ENCODE measurements at regions not wholly inside any gene's neighbourhood (a gene's known extent, or its start where the extent isn't known, plus 50 kb on each side); places are given as distances from the start of the nearest gene placed in this dataset.

GRCh38 chr2:133947057-133947456, 306.8 kb upstream of the MGAT5 start:
- no peak overlapping the region for H2AFZ ChIP-seq (ENCODE audit: low read length)
- H4K8ac ChIP-seq (ENCODE audit: extremely low read depth, insufficient read depth, low read length): no peak overlapping the region
- no peak overlapping the region for H2BK15ac ChIP-seq (ENCODE audit: low read length)
- ChIA-PET CTCF (ENCODE audit: partially characterized antibody) (interaction anchor here (0.9 kb wide), 1 partner anchor 10 kb away, joined by 3 read pairs; no protein-coding TSS in a partner anchor), POLR2A (ENCODE audit: partially characterized antibody) (no interaction called here)
- no peak overlapping the region for H4K5ac ChIP-seq (ENCODE audit: insufficient read length, low read depth, low read length)
- no peak overlapping the region for H2AK5ac ChIP-seq (ENCODE audit: low read depth, low read length)
- no peak overlapping the region for H3K4me2 ChIP-seq (ENCODE audit: insufficient read depth in 1 of 2, low read depth in 2 of 2, low read length in 2 of 2)
- TF ChIP-seq BCL11A (IDR thresholded peaks at IDR 0.05; ENCODE audit: low read depth in 2 of 2, low read length in 2 of 2) (no peak), RAD21 (IDR thresholded peaks at IDR 0.05 in 1 of 2, conservative IDR thresholded peaks at IDR 0.05 in 1 of 2; ENCODE audit: low read depth in 2 of 2, low read length in 2 of 2) (no peak), POLR2A (IDR thresholded peaks at IDR 0.05; ENCODE audit: control extremely low read depth in 1 of 2, low read depth in 2 of 2, low read length in 2 of 2) (no peak), SIN3A (conservative IDR thresholded peaks at IDR 0.05 in 1 of 2, IDR thresholded peaks at IDR 0.05 in 1 of 2; ENCODE audit: low read depth in 1 of 2, low read length in 2 of 2) (no peak), E2F6 (IDR thresholded peaks at IDR 0.05) (no peak), RNF2 (IDR thresholded peaks at IDR 0.05; ENCODE audit: borderline replicate concordance, low read depth, low read length, missing control alignments, poor library complexity, severe bottlenecking) (no peak)
- no peak overlapping the region for H2BK5ac ChIP-seq (ENCODE audit: low read depth, low read length)
- no peaks in the 10 kb centered on the region for H3K79me2 ChIP-seq (ENCODE audit: control insufficient read depth in 1 of 2, insufficient read depth in 2 of 2, low read length in 2 of 2)
- no peak overlapping the region for H3K56ac ChIP-seq (replicated peaks; ENCODE audit: insufficient read length, low read depth, low read length)
- H2BK120ac ChIP-seq (replicated peaks; ENCODE audit: low read depth, low read length): no peak overlapping the region
- H3K14ac ChIP-seq (ENCODE audit: insufficient read length): no peak overlapping the region
- H3K4me3 ChIP-seq (ENCODE audit: extremely low read depth in 1 of 4, insufficient read depth in 2 of 4, low read depth in 3 of 4, low read length in 4 of 4): no peak overlapping the region
- no peak overlapping the region for H4K91ac ChIP-seq (replicated peaks; ENCODE audit: insufficient read length, low read length)
- WGBS, 2 experiments (ENCODE audit: extremely low coverage in 1 of 2, insufficient coverage in 1 of 2, insufficient read length in 1 of 2, insufficient replicate concordance in 2 of 2, low coverage in 1 of 2, low lambda C conversion rate in 2 of 2, missing lambda C conversion rate in 1 of 2): 79% methylated on average over 1 of the region's 1 CpG; no CpG with 5 or more reads in 1 of the 2 experiments
- no peaks in the 10 kb centered on the region for H3K4me1 ChIP-seq (replicated peaks in 1 of 4; ENCODE audit: control insufficient read depth in 3 of 4, insufficient read depth in 4 of 4, low read length in 3 of 4)
- FAIRE-seq (no peak), DNase-seq (ENCODE audit: low read depth in 1 of 2, low spot score in 2 of 2) (no peak)
- H3K23me2 ChIP-seq (ENCODE audit: low read depth, low read length): no peaks in the 10 kb centered on the region
- H3K27me3 ChIP-seq (replicated peaks in 1 of 4; ENCODE audit: control insufficient read depth in 3 of 4, extremely low read depth in 1 of 4, insufficient read depth in 3 of 4, low read length in 3 of 4): no peaks in the 10 kb centered on the region
- no peak overlapping the region for H3K23ac ChIP-seq (ENCODE audit: insufficient read length)
- no peak overlapping the region for H3K27ac ChIP-seq (ENCODE audit: low read depth, low read length)
- no peak overlapping the region for H2BK20ac ChIP-seq (ENCODE audit: low read length)
- no peak overlapping the region for H2BK12ac ChIP-seq (ENCODE audit: low read depth, low read length)
- no peaks in the 10 kb centered on the region; a peak in 1 of 4 replicates for H3K9me3 ChIP-seq (ENCODE audit: insufficient read depth in 2 of 2, low read depth in 1 of 2, low read length in 1 of 2)
- H3K79me1 ChIP-seq (ENCODE audit: low read depth, low read length): no peaks in the 10 kb centered on the region
- no peak overlapping the region for H3K18ac ChIP-seq (ENCODE audit: extremely low read depth, low read length)
- no peak overlapping the region for H3K9ac ChIP-seq (replicated peaks in 1 of 4; ENCODE audit: extremely low read depth in 1 of 4, low read depth in 3 of 4, low read length in 3 of 4)
- no peak overlapping the region for H3K4ac ChIP-seq (replicated peaks; ENCODE audit: insufficient read length, low read depth, low read length)
- H4K20me1 ChIP-seq (replicated peaks in 1 of 2; ENCODE audit: control insufficient read depth in 1 of 2, insufficient read depth in 2 of 2, low read length in 2 of 2): no peaks in the 10 kb centered on the region
- no peaks in the 10 kb centered on the region for H3K36me3 ChIP-seq (ENCODE audit: control insufficient read depth in 2 of 4, insufficient read depth in 4 of 4, low read length in 3 of 4)

Measured in H1 (cell line).